GM19023 (cell line): ENCODE measurements at regions not wholly inside any gene's neighbourhood (a gene's known extent, or its start where the extent isn't known, plus 50 kb on each side); places are given as distances from the start of the nearest gene placed in this dataset.

Source experiments
- ATAC-seq: cut with Tn5 transposase; IDR thresholded peaks from one replicate; pipeline ENCODE4 v1.9.1; 2021; ENCODE audit warnings: mild to moderate bottlenecking, moderate library complexity; ENCODE audit not compliant: unreplicated experiment

DNA sequence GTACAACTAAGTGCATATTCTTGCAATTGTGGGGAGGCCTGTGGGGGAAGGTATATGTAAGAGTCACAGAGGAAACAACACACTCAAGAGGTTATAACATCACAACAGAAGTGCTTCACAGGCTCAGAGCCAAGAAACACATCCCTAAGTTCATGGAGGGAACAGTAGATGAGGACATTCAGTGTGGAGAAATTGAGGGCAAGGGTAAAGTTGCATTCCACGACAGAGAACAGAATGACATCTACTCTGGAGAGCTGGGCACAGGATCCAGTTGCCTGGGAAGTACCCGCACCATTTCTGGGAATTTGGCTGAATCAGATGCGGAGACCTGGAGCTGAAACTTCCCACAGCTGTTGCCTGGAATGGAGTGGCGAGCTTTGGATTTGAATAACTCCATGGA, 197.2 kb downstream of the NXNL2 start:
- ATAC-seq, result no peak

DNA sequence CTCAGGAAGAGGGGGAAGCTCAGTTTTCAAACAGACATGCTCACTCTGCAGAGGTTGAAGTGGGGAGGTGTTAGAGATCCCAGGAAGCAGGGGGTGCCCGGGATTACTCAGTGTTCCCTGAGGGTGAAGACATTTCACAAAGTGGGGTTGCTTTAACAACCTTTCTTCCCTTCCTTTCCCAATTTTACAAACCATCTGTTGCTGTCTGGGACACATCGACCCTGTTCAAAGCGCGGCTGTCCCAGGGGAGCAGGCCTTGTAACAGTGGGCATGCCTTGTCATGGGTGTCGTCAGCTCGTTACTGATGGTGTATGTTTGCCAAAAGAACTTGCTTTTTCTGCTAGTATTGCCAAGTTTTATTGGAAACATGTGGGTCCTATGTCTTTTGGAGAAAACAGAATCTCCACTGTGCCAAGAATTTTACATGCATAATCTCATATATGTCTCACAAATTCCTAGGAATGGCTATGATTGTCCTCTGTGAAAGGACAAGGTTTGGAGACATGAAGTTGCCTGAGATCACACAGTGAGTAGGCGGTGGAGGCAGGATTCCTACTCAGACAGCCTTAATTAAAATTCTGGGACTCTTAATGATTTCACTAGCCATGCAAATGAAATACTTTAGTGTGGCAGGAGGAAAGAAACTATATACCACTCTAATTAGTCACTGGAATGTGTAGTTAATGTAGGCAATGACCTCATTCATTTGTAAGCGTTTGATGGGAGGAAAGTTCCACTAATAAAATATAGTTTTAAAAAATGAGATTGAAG, 198.9 kb downstream of the NXNL2 start:
- ATAC-seq, result no peak

DNA sequence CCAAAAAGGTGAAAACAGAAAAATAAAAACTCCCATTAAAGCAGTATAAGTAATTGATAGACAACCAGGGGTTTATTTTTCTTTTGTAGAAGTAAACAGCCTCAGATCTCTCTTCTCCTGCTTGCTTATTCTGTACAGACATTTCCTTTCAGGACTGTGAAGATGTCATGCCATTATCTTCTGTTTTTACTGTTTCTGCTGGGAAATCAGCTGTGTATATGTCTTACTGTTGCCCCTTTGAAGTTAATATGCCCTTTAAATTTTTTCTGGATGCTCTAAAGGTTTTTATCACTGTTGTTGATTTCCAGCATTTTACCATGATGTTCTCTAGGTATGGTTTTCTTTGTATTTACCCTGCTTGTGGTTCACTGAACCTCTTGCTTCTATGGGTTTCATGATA, 199.5 kb downstream of the NXNL2 start:
- ATAC-seq, result no peak

- ATAC-seq, result no peak
Measured at GRCh38 chr9:88736136-88736637, 201.2 kb downstream of the NXNL2 start.

GRCh38 chr9:88737031-88737430, 202.1 kb downstream of the NXNL2 start:
- no peak for ATAC-seq

DNA sequence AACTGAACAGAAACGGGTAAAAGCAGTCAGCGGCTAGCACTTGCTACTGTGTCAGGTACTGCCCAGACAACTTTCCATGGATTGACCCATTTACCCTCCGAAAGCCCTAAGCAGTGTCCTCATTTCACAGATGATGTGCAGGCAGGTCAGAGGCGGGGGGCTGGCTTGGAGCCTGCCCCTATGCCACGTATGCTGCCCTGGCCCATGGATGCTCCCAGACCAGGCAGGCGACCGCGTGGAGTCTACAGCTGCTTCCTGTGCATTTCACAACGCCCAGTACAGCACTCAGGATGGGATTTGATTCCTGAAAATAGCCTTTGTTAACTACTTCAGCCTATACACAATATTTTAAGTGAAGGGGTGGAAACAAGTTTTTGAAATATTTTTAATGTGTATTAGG, 202.9 kb downstream of the NXNL2 start:
- no peak for ATAC-seq

DNA sequence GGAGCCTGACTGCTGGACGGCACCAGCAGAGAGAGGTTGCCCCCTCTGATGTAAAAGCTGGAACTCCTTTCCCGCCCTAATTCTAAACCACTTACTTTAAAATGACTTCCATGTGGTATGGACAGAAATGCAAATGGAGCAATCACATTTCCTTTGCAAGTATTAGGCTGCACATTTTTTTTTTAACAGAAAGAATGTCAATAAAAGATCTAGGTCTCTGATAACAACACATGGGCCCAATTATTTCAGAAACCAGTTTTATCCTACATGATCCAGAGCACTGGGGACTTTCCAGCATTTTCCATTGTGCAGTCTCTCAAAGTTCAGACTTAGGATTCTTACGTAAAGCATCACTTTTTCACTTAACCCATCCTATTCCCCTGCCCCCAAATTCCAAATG, 203.7 kb downstream of the NXNL2 start:
- no peak for ATAC-seq

- ATAC-seq, result no peak
Measured at GRCh38 chr9:88739373-88739772, 204.4 kb downstream of the NXNL2 start.

DNA sequence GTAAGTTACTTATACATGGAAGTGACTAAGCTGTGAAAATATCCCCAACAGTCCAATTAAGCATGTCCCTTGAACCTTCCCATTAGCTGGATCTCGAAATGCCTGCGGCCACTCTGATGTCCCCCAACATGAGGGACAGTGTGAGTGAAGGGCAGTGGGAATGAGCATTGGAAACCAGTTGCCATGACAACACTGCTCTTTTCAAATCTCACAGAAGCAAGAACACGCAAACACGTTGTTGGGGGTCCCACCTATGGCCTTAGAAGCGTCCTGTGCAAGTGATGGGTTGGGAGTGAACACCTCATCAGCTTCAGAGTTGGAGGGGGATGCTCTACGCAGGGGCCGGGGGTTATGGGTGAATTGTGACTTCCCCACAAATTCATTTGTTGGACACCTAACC, 205.9 kb downstream of the NXNL2 start:
- no peak for ATAC-seq

- no peak for ATAC-seq
Measured at GRCh38 chr9:88741335-88741734, 206.4 kb downstream of the NXNL2 start.

- ATAC-seq, result no peak
Measured at GRCh38 chr9:88742483-88742882, 207.5 kb downstream of the NXNL2 start.

DNA sequence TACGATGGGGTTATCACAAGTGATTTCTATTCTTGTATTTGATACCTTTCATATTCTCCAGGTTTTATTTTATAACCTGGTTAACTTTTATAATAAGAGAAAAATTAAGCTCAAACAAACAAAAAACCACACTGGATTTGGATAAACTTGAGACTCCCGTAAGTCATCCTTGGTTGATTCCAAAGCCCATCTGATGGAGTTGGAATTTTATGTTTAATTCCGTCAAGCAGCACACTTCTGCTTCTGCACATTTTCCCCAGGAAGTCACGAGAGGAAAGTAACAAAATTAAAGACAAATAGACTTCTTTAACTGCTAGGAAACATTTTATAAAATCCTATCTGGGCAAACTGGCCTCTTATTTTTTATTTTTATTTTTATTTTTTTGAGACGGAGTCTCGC, 207.9 kb downstream of the NXNL2 start:
- ATAC-seq, result no peak

DNA sequence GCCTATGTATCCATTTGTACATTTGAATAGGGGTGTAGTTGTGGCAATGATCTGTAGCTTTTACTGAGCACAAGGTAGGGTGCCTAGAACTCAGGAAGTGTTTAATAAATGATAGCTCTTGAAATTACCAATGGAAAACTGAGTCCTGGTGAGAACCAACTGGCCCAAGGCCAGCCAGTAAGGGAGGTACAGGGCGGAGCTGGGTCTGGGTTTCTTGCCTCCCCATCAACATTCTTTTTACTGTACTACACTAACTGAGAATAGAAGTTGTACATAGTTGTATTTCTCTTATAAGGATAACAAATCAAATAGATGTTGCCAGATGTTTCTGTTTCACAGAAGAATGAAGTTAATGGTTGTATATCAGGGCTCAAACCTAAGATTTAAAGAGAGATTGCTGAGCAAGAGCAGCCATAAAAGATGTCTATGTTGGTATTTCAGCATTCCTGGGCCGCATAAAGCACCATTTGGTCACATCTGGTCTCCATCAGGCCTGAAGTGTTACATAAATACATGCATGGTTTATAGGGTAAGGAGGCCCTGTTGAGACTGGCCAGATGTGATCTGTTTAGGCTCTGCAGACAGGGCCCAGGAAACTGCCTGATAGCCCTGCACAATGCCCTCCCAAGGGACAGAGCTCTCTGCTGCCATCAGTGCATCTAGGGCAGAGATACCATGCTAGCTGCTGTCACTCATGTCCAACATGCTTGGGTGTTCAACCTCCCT, 210.5 kb downstream of the NXNL2 start:
- ATAC-seq, result no peak

- ATAC-seq, result no peak
Measured at GRCh38 chr9:88746029-88746742, 211.2 kb downstream of the NXNL2 start.

DNA sequence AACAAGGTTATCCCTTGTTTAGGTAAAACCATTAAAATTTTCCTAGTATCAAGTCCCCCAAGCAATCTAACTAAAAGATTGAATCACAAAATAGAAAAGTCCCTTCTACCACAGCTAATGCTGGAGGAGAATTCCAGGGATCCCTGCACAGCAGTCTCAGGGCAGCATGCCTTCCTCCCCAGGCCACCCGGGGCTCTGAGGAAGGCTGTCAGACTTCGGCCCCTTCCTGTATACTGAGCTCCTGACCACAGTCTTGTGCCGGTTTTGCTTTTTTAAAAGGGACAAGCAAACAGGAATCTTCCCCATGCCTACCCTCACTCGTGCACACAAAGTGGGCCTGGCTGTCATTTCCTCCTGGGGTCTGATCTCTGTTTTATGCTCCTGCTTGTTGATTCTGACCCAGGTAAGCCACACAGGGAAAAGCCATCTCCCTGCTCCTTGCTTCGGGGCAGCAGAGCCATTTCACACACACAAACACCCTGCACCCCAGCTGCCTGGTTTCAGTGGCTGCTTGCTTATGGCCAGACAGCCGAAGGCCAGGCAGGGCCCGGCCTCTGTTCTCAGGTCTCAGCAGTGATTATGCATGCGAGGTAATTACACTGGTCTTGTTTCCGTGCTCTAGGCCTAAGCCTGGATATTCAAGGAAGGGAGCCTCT, 211.9 kb downstream of the NXNL2 start:
- no peak for ATAC-seq

DNA sequence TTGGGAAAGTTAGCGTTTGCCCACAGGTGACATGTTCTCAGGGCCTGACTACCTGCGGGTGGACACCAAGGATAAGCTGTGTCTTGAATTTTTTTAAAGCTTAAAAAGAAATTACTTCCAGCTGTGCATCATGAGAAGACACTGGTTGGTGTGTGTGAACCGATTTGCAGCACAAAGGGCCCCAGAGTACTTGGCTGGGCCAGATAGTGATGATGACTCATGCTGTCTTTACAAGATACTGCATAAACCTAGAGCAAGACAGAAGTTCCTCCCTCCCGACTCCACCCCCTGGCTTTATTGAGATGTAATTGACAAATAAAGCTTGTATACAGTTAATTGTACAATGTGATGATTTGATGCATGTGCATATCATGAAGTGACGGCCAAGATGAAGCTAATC, 212.8 kb downstream of the NXNL2 start:
- ATAC-seq, result no peak

GRCh38 chr9:88748566-88749261, 213.7 kb downstream of the NXNL2 start:
- no peak for ATAC-seq

DNA sequence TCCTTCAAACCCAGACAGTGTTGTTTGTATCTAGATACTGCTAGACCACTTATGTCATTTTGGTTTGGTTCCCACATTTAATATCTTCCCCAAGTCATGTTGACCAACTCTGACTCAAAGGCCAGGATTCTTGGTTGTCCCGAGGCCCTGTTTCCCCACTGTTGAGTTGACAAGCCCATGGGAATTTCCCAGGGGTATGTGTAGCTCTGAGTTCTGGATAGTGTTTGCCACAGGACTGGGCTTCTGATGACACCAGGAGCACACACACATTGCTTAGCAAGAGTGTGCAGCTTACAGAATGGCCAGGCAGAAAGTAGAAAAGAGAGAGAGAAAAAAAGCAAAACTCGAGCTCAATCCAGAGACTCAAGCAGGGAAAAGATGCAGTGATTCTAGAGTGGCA, 214.4 kb downstream of the NXNL2 start:
- ATAC-seq, result no peak

GRCh38 chr9:88750832-88751360, 215.9 kb downstream of the NXNL2 start:
- ATAC-seq, result no peak

DNA sequence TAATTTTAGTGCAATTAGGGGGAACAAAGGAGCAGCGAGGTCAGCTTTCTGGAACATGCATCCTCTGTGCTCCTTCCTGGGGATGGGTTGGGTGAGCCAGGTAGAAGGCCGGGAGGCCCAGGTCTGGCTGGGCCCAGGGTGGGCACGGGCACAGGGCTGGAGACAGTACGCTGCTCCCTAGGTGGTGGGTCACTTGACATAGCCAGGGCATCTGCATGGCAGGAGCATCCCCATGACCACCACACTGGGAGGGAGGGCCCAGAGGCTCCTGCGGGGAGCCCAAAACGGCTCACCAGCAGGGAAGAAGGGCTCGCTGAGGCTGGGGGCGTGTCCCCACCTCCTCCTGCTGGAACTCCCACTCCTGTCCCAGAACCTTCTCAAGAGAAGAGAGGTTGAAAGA, 216.8 kb downstream of the NXNL2 start:
- no peak for ATAC-seq
